Activated CD8-positive, alpha-beta memory T cell treated with anti-CD3 and anti-CD28 coated beads for 1 hour (primary cell): ENCODE measurements at regions not wholly inside any gene's neighbourhood (a gene's known extent, or its start where the extent isn't known, plus 50 kb on each side); places are given as distances from the start of the nearest gene placed in this dataset.

ENCODE experiments used
- DNase-seq, 2 donors: peaks; one replicate each; pipeline ENCODE4 v3.0.0-alpha.2; 2020; ENCODE audit warnings: low read depth in 1 of 2; ENCODE audit errors: extremely low read depth in 1 of 2

GRCh38 chr3:135849827-135850226 lies 115.7 kb upstream of the PPP2R3A start:
- DNase-seq, result no peak

GRCh38 chr3:135851201-135852081 lies 114.1 kb upstream of the PPP2R3A start:
- DNase-seq, result no peak

GRCh38 chr3:135853981-135854380 lies 111.5 kb upstream of the PPP2R3A start:
- DNase-seq, result no peak

DNA sequence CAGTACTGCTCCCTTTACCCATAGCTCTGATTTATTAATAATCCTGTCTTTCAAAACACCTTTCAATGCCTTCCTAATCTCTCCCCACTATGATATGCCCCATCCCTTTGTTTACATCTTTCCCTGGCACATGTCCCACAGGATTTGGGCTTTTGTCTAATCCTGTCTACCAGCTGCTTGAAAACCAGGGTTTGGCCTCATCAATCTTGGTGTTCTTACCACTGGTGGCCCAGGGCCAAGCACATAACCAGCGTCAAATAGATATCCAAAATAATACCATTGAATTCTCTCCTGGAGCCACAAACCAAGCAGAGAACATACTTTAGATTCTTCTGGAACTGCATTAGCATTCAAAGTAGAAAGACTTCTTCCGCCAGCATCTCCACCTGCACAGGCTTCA lies 104.8 kb upstream of the PPP2R3A start:
- DNase-seq, result no peak

DNA sequence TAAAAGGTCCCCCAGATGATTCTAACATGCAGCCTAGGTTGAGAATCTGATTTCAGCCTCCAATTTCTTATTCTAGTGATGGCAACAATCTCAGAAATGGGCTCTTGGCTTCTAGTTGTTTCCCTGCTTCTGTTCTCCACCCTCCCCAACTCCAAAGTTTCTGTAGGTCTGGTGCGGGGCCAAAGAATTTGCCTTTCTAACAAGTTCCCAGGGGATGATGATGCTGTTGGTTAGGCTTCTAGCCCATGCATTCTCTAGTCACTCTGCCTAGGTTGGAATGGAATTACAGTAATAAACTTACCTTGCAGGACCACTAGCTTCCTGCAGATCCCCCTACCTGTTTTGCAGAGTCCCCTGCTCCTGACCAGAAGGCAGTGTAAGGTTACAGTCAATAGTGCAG lies 103.2 kb upstream of the PPP2R3A start:
- DNase-seq, result no peak

DNA sequence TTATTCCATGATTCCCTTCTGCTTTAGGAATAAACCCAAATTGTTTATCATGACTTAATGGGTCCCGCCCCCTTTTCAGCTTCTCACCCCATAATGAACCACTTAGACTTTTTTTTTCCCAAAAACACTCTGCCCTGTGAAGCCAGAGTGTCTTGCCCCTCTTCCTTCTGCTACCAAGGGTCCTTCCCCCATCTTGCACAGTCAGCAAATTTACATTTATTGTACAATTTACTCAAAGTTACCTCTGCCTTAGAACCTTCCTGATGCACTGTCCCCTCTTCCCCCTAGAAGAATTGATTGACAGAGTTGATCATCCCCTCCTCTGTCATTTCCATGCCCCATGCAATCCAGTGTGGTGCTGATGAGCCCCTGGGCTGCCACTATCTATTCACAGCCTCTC lies 101.5 kb upstream of the PPP2R3A start:
- DNase-seq, result no peak

DNA sequence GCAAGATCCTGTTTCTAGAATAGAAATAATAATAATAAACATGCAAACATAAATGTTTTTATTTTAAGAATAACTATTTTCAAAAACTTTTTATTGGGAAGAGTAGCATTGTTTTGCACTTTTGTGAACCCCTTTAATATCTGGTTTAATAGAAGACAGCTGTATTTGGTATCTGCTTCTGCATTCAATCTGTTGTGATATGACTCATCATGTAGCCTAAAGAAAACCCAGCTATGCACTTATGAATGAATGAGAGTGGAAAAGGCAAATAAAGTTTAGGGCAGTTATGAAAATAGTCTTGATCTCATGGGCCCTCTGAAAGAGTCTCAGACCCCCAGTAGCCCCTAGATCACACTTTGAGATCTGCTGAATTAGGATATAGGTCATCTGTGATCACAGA lies 100.4 kb upstream of the PPP2R3A start:
- no peak for DNase-seq

DNA sequence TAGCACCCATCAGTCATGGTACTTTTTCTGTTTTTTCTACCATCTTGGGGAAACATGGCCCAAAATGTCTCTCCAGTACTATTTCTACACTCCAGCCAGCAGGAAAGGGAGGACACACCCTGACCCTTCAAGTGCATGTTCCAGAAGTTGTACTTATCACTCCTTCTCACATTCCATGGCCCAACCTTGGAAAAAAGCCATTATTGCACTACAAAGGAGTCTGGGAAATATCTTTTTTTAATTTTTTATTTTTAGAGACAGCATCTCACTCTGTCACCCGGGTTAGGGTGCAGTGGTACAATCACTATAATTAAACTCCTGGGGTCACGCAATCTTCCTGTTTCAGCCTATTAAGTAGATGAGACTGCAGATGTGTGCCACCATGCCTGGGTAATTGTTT lies 100.0 kb upstream of the PPP2R3A start:
- DNase-seq, result no peak

DNA sequence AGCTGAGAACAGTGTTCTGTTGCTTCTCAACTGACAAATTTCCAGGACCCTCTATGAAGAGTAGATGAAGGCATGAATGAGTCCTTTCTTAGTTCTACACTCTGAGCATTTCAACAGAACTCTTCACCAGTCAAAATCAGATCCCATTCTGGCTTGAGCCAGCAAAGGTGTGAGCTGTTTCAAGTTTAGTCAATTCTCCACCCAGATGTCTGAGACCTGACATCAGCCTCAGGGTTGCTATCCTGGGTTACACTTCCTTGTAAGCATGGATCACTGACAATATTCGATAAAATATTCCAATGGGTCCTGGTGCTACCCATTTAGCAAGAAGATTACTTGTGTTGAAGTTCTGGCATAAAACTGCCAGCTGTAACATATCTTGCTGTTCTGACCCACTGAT lies 97.6 kb upstream of the PPP2R3A start:
- DNase-seq, result no peak

- DNase-seq, result no peak
Observed at GRCh38 chr3:135868801-135869200, 96.7 kb upstream of the PPP2R3A start.

DNA sequence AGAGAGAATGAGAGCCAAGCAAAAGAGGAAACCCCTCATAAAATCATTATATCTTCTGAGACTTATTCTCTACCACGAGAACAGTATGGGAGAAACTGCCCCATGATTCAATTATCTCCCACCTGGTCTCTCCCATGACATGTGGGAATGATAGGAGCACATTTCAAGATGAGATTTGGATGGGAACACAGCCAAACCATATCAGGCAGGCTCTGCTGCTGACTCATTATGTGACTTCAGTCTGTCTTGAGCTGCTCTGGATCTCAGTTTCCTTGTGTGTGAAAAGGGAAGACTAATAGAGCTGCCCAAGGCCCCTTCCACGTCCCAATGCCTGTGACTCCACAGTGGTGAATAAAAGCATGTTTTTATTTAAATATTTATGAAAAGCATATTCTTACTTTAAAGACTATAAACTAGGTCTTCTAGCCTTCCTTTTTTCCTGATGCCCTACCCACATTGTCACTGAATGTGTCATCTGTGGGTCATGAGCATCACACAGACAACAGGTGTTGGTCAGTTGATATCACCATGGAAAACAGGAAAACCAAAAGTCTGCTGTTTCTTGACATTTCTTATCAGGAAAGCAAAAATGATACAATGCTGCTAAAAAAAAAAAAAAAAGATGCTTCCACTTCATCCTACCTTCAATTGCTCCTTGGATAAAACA lies 96.0 kb upstream of the PPP2R3A start:
- DNase-seq, result no peak

- DNase-seq, result no peak
Observed at GRCh38 chr3:135871311-135871710, 94.2 kb upstream of the PPP2R3A start.

GRCh38 chr3:135874035-135874434 lies 91.5 kb upstream of the PPP2R3A start:
- DNase-seq, result no peak

GRCh38 chr3:135878501-135878900 lies 87.0 kb upstream of the PPP2R3A start:
- no peak for DNase-seq

DNA sequence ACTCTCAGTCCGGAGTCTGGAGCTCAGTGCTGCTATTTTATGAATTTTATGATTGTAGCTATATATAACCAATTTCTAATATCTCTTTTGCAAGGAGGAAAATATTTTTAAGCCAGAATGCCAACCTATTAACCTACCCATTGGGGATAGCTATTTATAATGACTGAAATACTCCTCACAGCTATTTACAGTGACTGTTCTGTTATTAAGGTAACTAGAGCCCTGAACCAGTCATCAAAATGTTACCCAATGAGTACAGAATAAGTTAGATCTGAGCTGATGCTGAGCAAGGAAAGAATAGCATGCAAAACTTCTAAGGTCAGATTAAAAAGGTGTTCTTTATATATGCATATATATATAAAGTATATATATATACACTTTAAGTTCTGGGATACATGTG lies 79.6 kb upstream of the PPP2R3A start:
- DNase-seq, result no peak

GRCh38 chr3:135887220-135887619 lies 78.3 kb upstream of the PPP2R3A start:
- no peak for DNase-seq

- no peak for DNase-seq
Observed at GRCh38 chr3:135889443-135889842, 76.1 kb upstream of the PPP2R3A start.

- no peak for DNase-seq
Observed at GRCh38 chr3:135891121-135891520, 74.4 kb upstream of the PPP2R3A start.

DNA sequence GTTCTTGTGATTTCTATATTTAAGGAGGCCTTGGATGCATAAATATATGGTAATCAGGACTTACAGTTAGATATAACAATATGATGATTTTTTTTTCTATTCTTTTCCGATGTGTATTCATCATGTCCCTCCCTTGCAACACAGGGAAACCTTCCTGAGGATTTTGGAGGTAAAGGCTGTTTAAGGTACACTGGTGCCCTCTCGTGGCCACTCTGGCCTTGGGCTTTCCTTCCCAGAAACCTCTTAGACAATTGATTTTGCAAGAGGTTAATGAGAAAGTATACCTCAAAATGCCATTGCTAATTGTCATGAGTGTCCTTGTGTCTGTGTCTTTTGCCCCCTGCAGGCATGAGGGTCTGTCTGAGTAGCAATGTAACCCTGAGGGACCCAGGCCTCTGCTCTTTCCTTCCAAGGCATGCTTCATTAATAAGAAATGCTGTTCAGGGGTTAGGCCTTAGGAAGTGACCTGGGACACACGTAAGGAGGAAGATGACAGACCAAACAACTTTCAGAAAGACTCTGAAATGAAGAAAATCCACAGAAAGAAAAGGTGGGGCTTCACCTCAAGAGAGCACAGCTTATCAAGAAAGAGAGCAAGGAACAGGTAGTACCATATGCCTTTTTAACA lies 70.3 kb upstream of the PPP2R3A start:
- DNase-seq, result peak in 1 of 2 donors; percentile 1

- DNase-seq, result no peak
Observed at GRCh38 chr3:135895734-135896121, 69.8 kb upstream of the PPP2R3A start.

DNA sequence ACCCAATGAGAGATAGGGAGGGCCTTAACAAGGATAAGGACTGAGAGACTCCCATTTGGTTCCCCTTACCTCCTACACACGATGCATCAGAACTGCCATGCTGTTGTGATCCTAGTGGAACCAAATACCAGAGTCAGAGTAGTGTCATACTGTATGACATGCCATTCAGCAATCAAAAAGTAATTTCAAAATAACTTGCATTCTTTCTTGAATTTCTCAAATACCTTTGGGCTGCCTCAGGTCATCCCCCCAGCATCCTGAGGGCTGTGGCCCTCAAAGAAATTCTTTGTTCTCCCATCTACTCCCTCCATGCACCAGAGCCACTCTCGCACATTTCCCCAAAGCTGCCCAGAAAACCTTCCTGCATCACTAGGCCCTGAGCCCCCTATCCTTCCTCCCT lies 68.9 kb upstream of the PPP2R3A start:
- DNase-seq, result no peak

GRCh38 chr3:135897715-135898114 lies 67.8 kb upstream of the PPP2R3A start:
- DNase-seq, result no peak
